GM19467 (cell line): ENCODE measurements at regions not wholly inside any gene's neighbourhood (a gene's known extent, or its start where the extent isn't known, plus 50 kb on each side); places are given as distances from the start of the nearest gene placed in this dataset.
A peak's percentile ranks its signal among the peaks of the same experiment; 100 is the strongest.

Experiments
- ATAC-seq: cut with Tn5 transposase; IDR thresholded peaks from one replicate; pipeline ENCODE4 v1.9.1; 2021; ENCODE audit warnings: mild to moderate bottlenecking, moderate library complexity; ENCODE audit not compliant: unreplicated experiment

GRCh38 chr13:97110936-97111335, 111.2 kb upstream of the MBNL2 start:
- ATAC-seq: no peak

GRCh38 chr13:97111756-97112155, 110.4 kb upstream of the MBNL2 start:
- ATAC-seq: no peak

GRCh38 chr13:97112446-97113152, 109.5 kb upstream of the MBNL2 start:
- no peak for ATAC-seq

- no peak for ATAC-seq
Measured at GRCh38 chr13:97113231-97114001, 108.7 kb upstream of the MBNL2 start.

GRCh38 chr13:97114651-97115050, 107.5 kb upstream of the MBNL2 start:
- ATAC-seq: no peak

- no peak for ATAC-seq
Measured at GRCh38 chr13:97116754-97117153, 105.4 kb upstream of the MBNL2 start.

- ATAC-seq: no peak
Measured at GRCh38 chr13:97117388-97117910, 104.7 kb upstream of the MBNL2 start.

- no peak for ATAC-seq
Measured at GRCh38 chr13:97119943-97120342, 102.2 kb upstream of the MBNL2 start.

- no peak for ATAC-seq
Measured at GRCh38 chr13:97120346-97120745, 101.8 kb upstream of the MBNL2 start.

- ATAC-seq: no peak
Measured at GRCh38 chr13:97120976-97121375, 101.2 kb upstream of the MBNL2 start.

- ATAC-seq: no peak
Measured at GRCh38 chr13:97121894-97122293, 100.2 kb upstream of the MBNL2 start.

GRCh38 chr13:97122381-97122996, 99.6 kb upstream of the MBNL2 start:
- no peak for ATAC-seq

- ATAC-seq: no peak
Measured at GRCh38 chr13:97124206-97124605, 97.9 kb upstream of the MBNL2 start.

GRCh38 chr13:97124915-97125809, 97.0 kb upstream of the MBNL2 start:
- peak; percentile 33 for ATAC-seq

GRCh38 chr13:97125810-97126738, 96.1 kb upstream of the MBNL2 start:
- ATAC-seq: peak; percentile 65

GRCh38 chr13:97127842-97128241, 94.3 kb upstream of the MBNL2 start:
- no peak for ATAC-seq

GRCh38 chr13:97130190-97130589, 91.9 kb upstream of the MBNL2 start:
- ATAC-seq: no peak

- ATAC-seq: no peak
Measured at GRCh38 chr13:97131447-97131846, 90.7 kb upstream of the MBNL2 start.

- ATAC-seq: no peak
Measured at GRCh38 chr13:97133554-97133953, 88.6 kb upstream of the MBNL2 start.

GRCh38 chr13:97133955-97134354, 88.2 kb upstream of the MBNL2 start:
- ATAC-seq: no peak
